ENCODE measurements at regions not wholly inside any gene's neighbourhood (a gene's known extent, or its start where the extent isn't known, plus 50 kb on each side); places are given as distances from the start of the nearest gene placed in this dataset.
"Not testable (repeated sequence)": the region's sequence is repeated elsewhere in the genome, so short reads cannot be mapped to it uniquely, and the experiment has no call there.

GRCh38 chr3:161941891-161942290 lies 445.3 kb downstream of the OTOL1 start:
- no peaks in the 10 kb centered on the region for H3K36me3 ChIP-seq (ENCODE audit: control insufficient read depth, insufficient read depth, low read length)
- TF ChIP-seq, protein P1, sequence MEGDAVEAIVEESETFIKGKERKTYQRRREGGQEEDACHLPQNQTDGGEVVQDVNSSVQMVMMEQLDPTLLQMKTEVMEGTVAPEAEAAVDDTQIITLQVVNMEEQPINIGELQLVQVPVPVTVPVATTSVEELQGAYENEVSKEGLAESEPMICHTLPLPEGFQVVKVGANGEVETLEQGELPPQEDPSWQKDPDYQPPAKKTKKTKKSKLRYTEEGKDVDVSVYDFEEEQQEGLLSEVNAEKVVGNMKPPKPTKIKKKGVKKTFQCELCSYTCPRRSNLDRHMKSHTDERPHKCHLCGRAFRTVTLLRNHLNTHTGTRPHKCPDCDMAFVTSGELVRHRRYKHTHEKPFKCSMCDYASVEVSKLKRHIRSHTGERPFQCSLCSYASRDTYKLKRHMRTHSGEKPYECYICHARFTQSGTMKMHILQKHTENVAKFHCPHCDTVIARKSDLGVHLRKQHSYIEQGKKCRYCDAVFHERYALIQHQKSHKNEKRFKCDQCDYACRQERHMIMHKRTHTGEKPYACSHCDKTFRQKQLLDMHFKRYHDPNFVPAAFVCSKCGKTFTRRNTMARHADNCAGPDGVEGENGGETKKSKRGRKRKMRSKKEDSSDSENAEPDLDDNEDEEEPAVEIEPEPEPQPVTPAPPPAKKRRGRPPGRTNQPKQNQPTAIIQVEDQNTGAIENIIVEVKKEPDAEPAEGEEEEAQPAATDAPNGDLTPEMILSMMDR (IDR thresholded peaks at IDR 0.05; ENCODE audit: insufficient read depth, low read length, poor library complexity, severe bottlenecking) = no peak
- no peaks in the 10 kb centered on the region for H3K27me3 ChIP-seq (replicated peaks; ENCODE audit: control insufficient read depth, insufficient read depth, low read length)
- H3K4me3 ChIP-seq (replicated peaks; ENCODE audit: low read depth, low read length) = no peak overlapping the region
- no peak for DNase-seq (ENCODE audit: extremely low read depth, insufficient read length)

- H3K4me3 ChIP-seq (replicated peaks; ENCODE audit: low read depth, low read length); H3K27me3 ChIP-seq (replicated peaks; ENCODE audit: control insufficient read depth, insufficient read depth, low read length); H3K36me3 ChIP-seq (ENCODE audit: control insufficient read depth, insufficient read depth, low read length); DNase-seq (ENCODE audit: extremely low read depth, insufficient read length): not testable (repeated sequence)
These were observed 447.3 kb downstream of the OTOL1 start for GRCh38 chr3:161943801-161944345.

- H3K27me3 ChIP-seq (replicated peaks; ENCODE audit: control insufficient read depth, insufficient read depth, low read length) = no peaks in the 10 kb centered on the region
- TF ChIP-seq, protein P1 (IDR thresholded peaks at IDR 0.05; ENCODE audit: insufficient read depth, low read length, poor library complexity, severe bottlenecking) = no peak
- DNase-seq (ENCODE audit: extremely low read depth, insufficient read length) = no peak
- H3K4me3 ChIP-seq (replicated peaks; ENCODE audit: low read depth, low read length) = no peak overlapping the region
- H3K36me3 ChIP-seq (ENCODE audit: control insufficient read depth, insufficient read depth, low read length) = no peaks in the 10 kb centered on the region
These were observed 449.9 kb downstream of the OTOL1 start for GRCh38 chr3:161946443-161946960.

DNA sequence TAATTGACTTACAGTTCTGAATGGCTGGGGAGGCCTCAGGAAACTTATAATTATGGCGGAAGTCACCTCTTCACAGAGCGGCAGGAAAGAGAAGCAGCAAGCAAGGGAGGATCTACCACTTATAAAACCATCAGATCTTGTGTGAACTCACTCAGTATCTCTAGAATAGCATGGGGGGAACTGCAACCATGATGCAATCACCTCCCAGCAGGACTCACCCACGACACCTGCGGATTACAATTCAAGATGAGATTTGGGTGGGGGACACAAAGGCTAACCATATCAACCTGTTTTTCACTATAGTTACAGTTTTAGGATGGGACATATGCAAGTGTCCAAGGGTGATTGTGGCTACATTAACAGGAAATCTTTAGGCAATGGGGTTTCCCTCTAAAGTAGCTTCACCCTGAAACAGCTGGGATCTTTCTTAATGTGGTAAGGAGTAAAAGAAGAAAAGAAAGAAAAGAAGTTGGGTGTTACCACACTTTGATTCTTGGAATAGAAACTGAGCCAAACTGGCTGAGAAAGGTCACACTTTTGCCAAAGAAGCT lies 453.8 kb downstream of the OTOL1 start:
- DNase-seq (ENCODE audit: extremely low read depth, insufficient read length) = no peak

GRCh38 chr3:161957467-161957866 lies 460.9 kb downstream of the OTOL1 start:
- TF ChIP-seq, protein P1 (IDR thresholded peaks at IDR 0.05; ENCODE audit: insufficient read depth, low read length, poor library complexity, severe bottlenecking) = no peak
- Histone ChIP-seq H3K27me3 (replicated peaks; ENCODE audit: control insufficient read depth, insufficient read depth, low read length) (no peaks in the 10 kb centered on the region), H3K4me3 (replicated peaks; ENCODE audit: low read depth, low read length) (no peak overlapping the region), H3K36me3 (ENCODE audit: control insufficient read depth, insufficient read depth, low read length) (no peaks in the 10 kb centered on the region)
- DNase-seq (ENCODE audit: extremely low read depth, insufficient read length) = no peak

More for the DNA sequence above, 453.8 kb downstream of the OTOL1 start:
- TF ChIP-seq, protein P1 (IDR thresholded peaks at IDR 0.05; ENCODE audit: insufficient read depth, low read length, poor library complexity, severe bottlenecking) = no peak
- no peak overlapping the region for H3K4me3 ChIP-seq (replicated peaks; ENCODE audit: low read depth, low read length)
- H3K36me3 ChIP-seq (ENCODE audit: control insufficient read depth, insufficient read depth, low read length) = no peaks in the 10 kb centered on the region
- no peaks in the 10 kb centered on the region for H3K27me3 ChIP-seq (replicated peaks; ENCODE audit: control insufficient read depth, insufficient read depth, low read length)

- Histone ChIP-seq H3K36me3 (ENCODE audit: control insufficient read depth, insufficient read depth, low read length) (no peaks in the 10 kb centered on the region), H3K4me3 (replicated peaks; ENCODE audit: low read depth, low read length) (no peak overlapping the region), H3K27me3 (replicated peaks; ENCODE audit: control insufficient read depth, insufficient read depth, low read length) (no peaks in the 10 kb centered on the region)
- TF ChIP-seq, protein P1 (IDR thresholded peaks at IDR 0.05; ENCODE audit: insufficient read depth, low read length, poor library complexity, severe bottlenecking) = no peak
- no peak for DNase-seq (ENCODE audit: extremely low read depth, insufficient read length)
These were observed 468.2 kb downstream of the OTOL1 start for GRCh38 chr3:161964857-161965256.
